Activated B cell treated with CpG ODN at 0.5 μM for 24 hours (primary cell): ENCODE measurements at regions not wholly inside any gene's neighbourhood (a gene's known extent, or its start where the extent isn't known, plus 50 kb on each side); places are given as distances from the start of the nearest gene placed in this dataset.

ENCODE experiments used
- ATAC-seq: fragments of 200-7000 bp; cut with Tn5 transposase; one replicate; pipeline ENCODE4 v1.10.0; 2021; ENCODE audit warnings: low read depth, mild to moderate bottlenecking, moderate library complexity
- CTCF ChIA-PET: fragments of 350-600 bp; sonication (Branson Sonifier 250); formaldehyde crosslinking; loops from one replicate; lab custom pipeline; 2021; ENCODE audit warnings: antibody characterized with exemption; lab: Charles Lee
- POLR2A ChIA-PET: fragments of 350-600 bp; sonication (Branson Sonifier 250); formaldehyde crosslinking; loops from one replicate; lab custom pipeline; 2021; ENCODE audit warnings: antibody characterized with exemption; lab: Charles Lee
- DNase-seq: peaks from one replicate; pipeline ENCODE4 v3.0.0; 2022
- H3K27ac Mint-ChIP-seq: one replicate; pipeline ENCODE4 v1.8.0; 2020; ENCODE audit warnings: mixed read lengths
- H3K27me3 Mint-ChIP-seq: one replicate; pipeline ENCODE4 v1.8.0; 2021; ENCODE audit warnings: mixed read lengths
- H3K36me3 Mint-ChIP-seq: one replicate; pipeline ENCODE4 v1.8.0; 2021; ENCODE audit warnings: low read depth, mixed read lengths
- H3K4me1 Mint-ChIP-seq: one replicate; pipeline ENCODE4 v1.8.0; 2021; ENCODE audit warnings: mixed read lengths
- H3K4me3 Mint-ChIP-seq: one replicate; pipeline ENCODE4 v1.8.0; 2020; ENCODE audit warnings: mild to moderate bottlenecking, mixed read lengths
- H3K9me3 Mint-ChIP-seq: one replicate; pipeline ENCODE4 v1.8.0; 2020; ENCODE audit warnings: mixed read lengths
- CTCF ChIP-seq: fragments of 200-600 bp; IDR thresholded peaks from one replicate; pipeline ENCODE4 v1.8.0; 2022; ENCODE audit warnings: antibody characterized with exemption, mild to moderate bottlenecking
- intact Hi-C: fragments of 100-400 bp; cut with micrococcal nuclease; formaldehyde crosslinking; loops from one replicate; pipeline ENCODE4 v1.15.1; 2024

DNA sequence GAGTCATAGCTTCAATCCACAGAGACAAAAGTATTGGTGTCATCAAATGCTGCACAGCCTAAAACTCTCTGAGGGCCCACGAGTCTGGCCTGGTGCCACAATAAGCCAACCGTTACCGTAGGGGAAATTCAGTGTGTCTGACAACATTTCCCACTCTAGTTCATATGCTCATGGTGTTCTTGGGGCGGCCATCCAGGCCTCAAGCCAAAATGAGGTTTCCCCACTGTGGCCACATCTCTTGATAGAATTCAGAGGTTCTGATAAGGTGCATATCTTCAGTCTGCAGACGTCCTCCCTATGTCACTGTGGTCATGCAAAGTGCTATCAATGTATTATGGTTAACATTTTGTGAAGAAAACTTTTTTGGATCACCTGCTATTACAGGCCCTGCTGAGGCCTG is 627.7 kb downstream of the QKI start:
- no peak for ATAC-seq
- CTCF ChIA-PET, result no interaction called here

DNA sequence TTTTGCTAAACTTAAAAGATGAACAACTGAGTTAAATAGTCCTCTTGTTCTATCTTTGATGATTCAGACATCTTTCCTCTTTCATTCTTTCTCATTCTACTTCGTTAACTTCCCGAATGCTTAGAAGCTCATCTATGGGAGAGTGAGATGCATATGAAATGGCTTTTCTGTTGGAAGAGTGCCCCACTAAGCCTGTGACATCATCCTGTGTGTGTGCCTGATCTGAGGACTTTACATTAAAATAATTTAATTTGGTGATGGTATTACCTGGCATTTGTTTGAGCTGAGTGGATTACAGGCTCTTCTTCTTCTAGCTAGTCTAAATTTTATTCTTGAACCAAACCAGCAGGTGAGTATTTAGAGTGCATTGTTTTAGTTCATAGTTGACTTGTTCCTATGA is 626.5 kb downstream of the QKI start:
- POLR2A ChIA-PET, result no interaction called here
- TF ChIP-seq CTCF, result no peak
- no peak overlapping the region for H3K4me3 Mint-ChIP-seq
- no peaks in the 10 kb centered on the region for H3K36me3 Mint-ChIP-seq
- ATAC-seq, result no peak
- no peak for DNase-seq
- no peaks in the 10 kb centered on the region for H3K4me1 Mint-ChIP-seq
- CTCF ChIA-PET, result no interaction called here
- peaks cover 6% of the 10 kb centered on the region for H3K9me3 Mint-ChIP-seq
- H3K27ac Mint-ChIP-seq, result no peak overlapping the region
- H3K27me3 Mint-ChIP-seq, result peaks cover 2% of the 10 kb centered on the region
- intact Hi-C loops, result no loop called here

More for the DNA sequence above, 627.7 kb downstream of the QKI start:
- POLR2A ChIA-PET, result no interaction called here
- TF ChIP-seq CTCF, result no peak
- Mint-ChIP-seq H3K36me3 (no peaks in the 10 kb centered on the region), H3K27ac (no peak overlapping the region), H3K9me3 (peaks cover 6% of the 10 kb centered on the region), H3K4me3 (no peak overlapping the region), H3K27me3 (peaks cover 2% of the 10 kb centered on the region), H3K4me1 (no peaks in the 10 kb centered on the region)
- DNase-seq, result no peak
- intact Hi-C loops, result no loop called here

DNA sequence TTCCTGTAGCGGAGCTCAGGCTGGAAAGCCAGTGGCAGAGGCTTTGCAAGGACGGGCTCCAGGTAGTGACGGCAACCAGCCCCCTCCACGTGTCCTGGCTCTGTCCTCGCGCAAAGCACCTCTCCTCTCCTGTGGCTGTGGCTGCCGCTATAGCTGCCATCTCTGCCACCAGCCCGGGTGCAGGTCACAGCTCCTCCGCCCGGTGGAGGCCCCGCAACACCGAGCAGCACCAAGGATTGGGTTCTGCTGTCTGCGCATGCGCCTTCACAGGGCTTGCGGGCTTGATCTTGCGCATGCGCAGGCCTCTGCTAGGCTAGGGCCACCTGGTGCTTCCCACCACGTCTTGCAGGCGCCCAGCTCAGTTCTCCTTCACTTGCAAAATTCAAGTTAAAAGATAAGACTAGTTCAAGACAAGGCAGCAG is 625.4 kb downstream of the QKI start:
- Mint-ChIP-seq H3K36me3 (no peaks in the 10 kb centered on the region), H3K4me3 (no peak overlapping the region), H3K27ac (no peak overlapping the region), H3K27me3 (peaks cover 2% of the 10 kb centered on the region), H3K4me1 (no peaks in the 10 kb centered on the region), H3K9me3 (peaks cover 6% of the 10 kb centered on the region)
- ChIA-PET POLR2A (no interaction called here), CTCF (no interaction called here)
- TF ChIP-seq CTCF, result no peak
- intact Hi-C loops, result no loop called here
- ATAC-seq, result no peak
- no peak for DNase-seq

DNA sequence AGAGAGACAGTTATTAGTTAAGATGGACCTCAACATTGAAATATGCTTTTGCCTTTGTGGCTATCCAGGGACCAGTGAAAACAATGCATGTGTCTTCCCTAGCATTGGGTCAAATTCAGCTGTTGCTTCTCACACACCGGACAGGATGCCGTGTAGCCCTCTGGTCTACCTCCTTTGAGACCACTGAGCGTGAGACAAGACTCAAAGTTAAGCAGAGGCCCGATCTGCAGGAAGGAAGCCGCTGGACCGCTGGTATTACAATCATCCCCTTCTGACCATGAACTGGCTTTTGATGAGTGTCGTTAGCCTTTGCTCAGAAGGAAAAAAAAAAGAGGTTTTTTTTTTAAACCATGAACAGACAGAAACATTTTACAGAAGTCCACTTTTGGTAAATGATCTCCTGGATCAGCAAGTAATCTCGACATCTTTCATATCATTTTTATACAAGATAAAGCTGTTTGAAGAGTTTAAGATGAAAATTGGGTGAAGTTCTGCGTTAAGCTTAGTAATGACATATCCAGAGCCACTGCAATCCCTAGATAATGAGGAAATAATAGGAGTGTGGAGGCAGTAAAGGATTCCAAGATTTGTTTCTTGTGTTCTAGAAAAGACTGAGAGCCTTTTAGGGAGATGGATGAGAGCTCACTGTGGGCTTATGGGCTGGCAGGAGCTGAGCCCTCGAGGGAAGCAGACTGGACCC is 622.8 kb downstream of the QKI start:
- Mint-ChIP-seq H3K36me3 (no peaks in the 10 kb centered on the region), H3K9me3 (no peaks in the 10 kb centered on the region), H3K27me3 (peaks cover 2% of the 10 kb centered on the region), H3K27ac (no peak overlapping the region), H3K4me3 (no peak overlapping the region), H3K4me1 (no peaks in the 10 kb centered on the region)
- DNase-seq, result no peak
- ChIA-PET POLR2A (no interaction called here), CTCF (no interaction called here)
- intact Hi-C loops, result no loop called here
- TF ChIP-seq CTCF, result no peak
- no peak for ATAC-seq

GRCh38 chr6:164035900-164036485 is 621.5 kb downstream of the QKI start:
- Mint-ChIP-seq H3K4me3 (no peak overlapping the region), H3K36me3 (no peaks in the 10 kb centered on the region), H3K27ac (no peak overlapping the region), H3K4me1 (no peaks in the 10 kb centered on the region), H3K27me3 (peaks cover 2% of the 10 kb centered on the region), H3K9me3 (no peaks in the 10 kb centered on the region)
- POLR2A ChIA-PET, result no interaction called here
- intact Hi-C loops, result no loop called here
- TF ChIP-seq CTCF, result no peak
- DNase-seq (no peak), ATAC-seq (no peak)
- CTCF ChIA-PET, result no interaction called here
